WTC11 (cell line): ENCODE measurements at regions not wholly inside any gene's neighbourhood (a gene's known extent, or its start where the extent isn't known, plus 50 kb on each side); places are given as distances from the start of the nearest gene placed in this dataset.

ENCODE experiments used
- ATAC-seq: fragments of 200-7000 bp; cut with Tn5 transposase; 2 replicates; pipeline ENCODE4 v1.10.0; 2021; ENCODE audit warnings: mild to moderate bottlenecking, moderate library complexity
- CTCF ChIA-PET: fragments of 300-600 bp; sonication (Branson Sonifier 250); formaldehyde crosslinking; loops from one replicate; lab custom pipeline; 2021; ENCODE audit warnings: antibody characterized with exemption; lab: Charles Lee
- POLR2A ChIA-PET: fragments of 350-600 bp; sonication (Branson Sonifier 250); formaldehyde crosslinking; loops from one replicate; lab custom pipeline; 2021; ENCODE audit warnings: antibody characterized with exemption; lab: Charles Lee
- DNase-seq: peaks from one replicate; pipeline ENCODE4 v3.0.0; 2021; ENCODE audit warnings: low spot score
- H3K27ac Mint-ChIP-seq: 2 replicates; pipeline ENCODE4 v1.8.0; 2021; ENCODE audit warnings: mixed read lengths
- H3K27me3 Mint-ChIP-seq: 2 replicates; pipeline ENCODE4 v1.8.0; 2021; ENCODE audit warnings: low read depth, mild to moderate bottlenecking, moderate library complexity, mixed read lengths
- H3K36me3 Mint-ChIP-seq: 2 replicates; pipeline ENCODE4 v1.8.0; 2021; ENCODE audit warnings: mixed read lengths
- H3K4me1 Mint-ChIP-seq: 2 replicates; pipeline ENCODE4 v1.8.0; 2022; ENCODE audit warnings: mixed read lengths
- H3K4me3 Mint-ChIP-seq: 2 replicates; pipeline ENCODE4 v1.8.0; 2021; ENCODE audit warnings: mild to moderate bottlenecking, moderate library complexity, mixed read lengths
- H3K9me3 Mint-ChIP-seq: 2 replicates; pipeline ENCODE4 v1.8.0; 2021; ENCODE audit warnings: mixed read lengths
- ESRRA ChIP-seq: sonication (generic); formaldehyde crosslinking; IDR thresholded peaks from 2 replicates; pipeline ENCODE4 v1.8.1; 2022; ENCODE audit warnings: mild to moderate bottlenecking, missing genetic modification reagents, borderline replicate concordance
- ETV6 ChIP-seq: sonication (generic); formaldehyde crosslinking; IDR thresholded peaks from 2 replicates; pipeline ENCODE4 v1.8.1; 2022; ENCODE audit warnings: mild to moderate bottlenecking, missing genetic modification reagents
- FOXJ3 ChIP-seq: sonication (generic); formaldehyde crosslinking; IDR thresholded peaks from 2 replicates; pipeline ENCODE4 v1.9.0; 2021; ENCODE audit warnings: missing genetic modification reagents, mild to moderate bottlenecking, borderline replicate concordance
- GTF2I ChIP-seq: fragments of 250-450 bp; sonication (Bioruptor Pico); conservative IDR thresholded peaks from 2 replicates; pipeline ENCODE4 v1.4.0; 2021; ENCODE audit warnings: mild to moderate bottlenecking
- KAT7 ChIP-seq: sonication (generic); formaldehyde crosslinking; IDR thresholded peaks from 2 replicates; pipeline ENCODE4 v1.8.1; 2023; ENCODE audit warnings: missing genetic modification reagents, mild to moderate bottlenecking, borderline replicate concordance
- MXD4 ChIP-seq: fragments of 250-450 bp; sonication (Bioruptor Pico); IDR thresholded peaks from 2 replicates; pipeline ENCODE4 v1.8.0; 2021; ENCODE audit warnings: mild to moderate bottlenecking, moderate library complexity, borderline replicate concordance
- NFE2L1 ChIP-seq: sonication (generic); formaldehyde crosslinking; IDR thresholded peaks from 2 replicates; pipeline ENCODE4 v1.8.1; 2023; ENCODE audit warnings: missing genetic modification reagents
- SMAD4 ChIP-seq: sonication (generic); formaldehyde crosslinking; IDR thresholded peaks from 2 replicates; pipeline ENCODE4 v1.8.0; 2022; ENCODE audit warnings: mild to moderate bottlenecking, missing genetic modification reagents
- TCF7 ChIP-seq: sonication (generic); formaldehyde crosslinking; IDR thresholded peaks from 2 replicates; pipeline ENCODE4 v1.8.0; 2022; ENCODE audit warnings: mild to moderate bottlenecking, low read depth, missing genetic modification reagents, moderate library complexity
- TP53 ChIP-seq: sonication (generic); formaldehyde crosslinking; IDR thresholded peaks from 2 replicates; pipeline ENCODE4 v1.8.1; 2023; ENCODE audit warnings: mild to moderate bottlenecking, missing genetic modification reagents
- ZNF263 ChIP-seq: sonication (generic); formaldehyde crosslinking; IDR thresholded peaks from 2 replicates; pipeline ENCODE4 v1.8.1; 2022; ENCODE audit warnings: low read depth, mild to moderate bottlenecking, moderate library complexity, missing genetic modification reagents
- ZNF317 ChIP-seq: sonication (generic); formaldehyde crosslinking; IDR thresholded peaks from 2 replicates; pipeline ENCODE4 v1.8.1; 2023; ENCODE audit warnings: low read depth, mild to moderate bottlenecking, moderate library complexity, missing genetic modification reagents, borderline replicate concordance
- ZNF671 ChIP-seq: fragments of 250-450 bp; sonication (Bioruptor Pico); IDR thresholded peaks from 2 replicates; pipeline ENCODE4 v1.8.0; 2021; ENCODE audit warnings: mild to moderate bottlenecking
- TF ChIP-seq, protein P1 (sequence below): fragments of 200-600 bp; IDR thresholded peaks from 2 replicates; pipeline ENCODE4 v1.8.0; 2022; ENCODE audit warnings: antibody characterized with exemption
- TF ChIP-seq, protein P2 (sequence below): sonication (generic); formaldehyde crosslinking; IDR thresholded peaks from 2 replicates; pipeline ENCODE4 v1.8.1; 2023; ENCODE audit warnings: mild to moderate bottlenecking, moderate library complexity, missing genetic modification reagents
- TF ChIP-seq, protein P3 (sequence below): sonication (generic); formaldehyde crosslinking; IDR thresholded peaks from 2 replicates; pipeline ENCODE4 v1.8.0; 2023; ENCODE audit warnings: mild to moderate bottlenecking, missing genetic modification reagents
- TF ChIP-seq, protein P4 (sequence below): sonication (generic); formaldehyde crosslinking; IDR thresholded peaks from 2 replicates; pipeline ENCODE4 v1.8.0; 2022; ENCODE audit warnings: mild to moderate bottlenecking, missing genetic modification reagents
- TF ChIP-seq, protein P5 (sequence below): fragments of 250-450 bp; sonication (Bioruptor Pico); IDR thresholded peaks from 2 replicates; pipeline ENCODE4 v1.9.0; 2021; ENCODE audit warnings: mild to moderate bottlenecking, borderline replicate concordance
- TF ChIP-seq, protein P6 (sequence below): sonication (generic); formaldehyde crosslinking; IDR thresholded peaks from 2 replicates; pipeline ENCODE4 v1.8.0; 2022; ENCODE audit warnings: mild to moderate bottlenecking, missing genetic modification reagents

GRCh38 chr4:189090174-189090814 is 850.4 kb upstream of the FRG1 start:
- H3K4me1 Mint-ChIP-seq: peaks cover 27% of the 10 kb centered on the region
- no peaks in the 10 kb centered on the region; the same call in 1 of the 2 replicates for H3K27me3 Mint-ChIP-seq
- ATAC-seq: peak; percentile 99
- peaks cover 6% of the 10 kb centered on the region; the same call in 1 of the 2 replicates for H3K9me3 Mint-ChIP-seq
- H3K36me3 Mint-ChIP-seq: no peaks in the 10 kb centered on the region; the same call in 1 of the 2 replicates
- ChIA-PET POLR2A (no interaction called here), CTCF (interaction anchor here (0.6 to 2.5 kb wide), 29 partner anchors 9 to 703 kb away, joined by 3 to 12 read pairs (median 4); no protein-coding TSS in a partner anchor)
- DNase-seq: peak; percentile 46
- H3K27ac Mint-ChIP-seq: no peak overlapping the region
- no peak for TF ChIP-seq KAT7 (CRISPR knock-in tag)
- TF ChIP-seq, protein P1, sequence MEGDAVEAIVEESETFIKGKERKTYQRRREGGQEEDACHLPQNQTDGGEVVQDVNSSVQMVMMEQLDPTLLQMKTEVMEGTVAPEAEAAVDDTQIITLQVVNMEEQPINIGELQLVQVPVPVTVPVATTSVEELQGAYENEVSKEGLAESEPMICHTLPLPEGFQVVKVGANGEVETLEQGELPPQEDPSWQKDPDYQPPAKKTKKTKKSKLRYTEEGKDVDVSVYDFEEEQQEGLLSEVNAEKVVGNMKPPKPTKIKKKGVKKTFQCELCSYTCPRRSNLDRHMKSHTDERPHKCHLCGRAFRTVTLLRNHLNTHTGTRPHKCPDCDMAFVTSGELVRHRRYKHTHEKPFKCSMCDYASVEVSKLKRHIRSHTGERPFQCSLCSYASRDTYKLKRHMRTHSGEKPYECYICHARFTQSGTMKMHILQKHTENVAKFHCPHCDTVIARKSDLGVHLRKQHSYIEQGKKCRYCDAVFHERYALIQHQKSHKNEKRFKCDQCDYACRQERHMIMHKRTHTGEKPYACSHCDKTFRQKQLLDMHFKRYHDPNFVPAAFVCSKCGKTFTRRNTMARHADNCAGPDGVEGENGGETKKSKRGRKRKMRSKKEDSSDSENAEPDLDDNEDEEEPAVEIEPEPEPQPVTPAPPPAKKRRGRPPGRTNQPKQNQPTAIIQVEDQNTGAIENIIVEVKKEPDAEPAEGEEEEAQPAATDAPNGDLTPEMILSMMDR: peak; percentile 29; the same call in 1 of the 2 replicates
- H3K4me3 Mint-ChIP-seq: no peak overlapping the region

- CTCF ChIA-PET: interaction anchor here (1.4 kb wide), 1 partner anchor 109 kb away, joined by 3 read pairs; no protein-coding TSS in a partner anchor
- TF ChIP-seq, protein P2, sequence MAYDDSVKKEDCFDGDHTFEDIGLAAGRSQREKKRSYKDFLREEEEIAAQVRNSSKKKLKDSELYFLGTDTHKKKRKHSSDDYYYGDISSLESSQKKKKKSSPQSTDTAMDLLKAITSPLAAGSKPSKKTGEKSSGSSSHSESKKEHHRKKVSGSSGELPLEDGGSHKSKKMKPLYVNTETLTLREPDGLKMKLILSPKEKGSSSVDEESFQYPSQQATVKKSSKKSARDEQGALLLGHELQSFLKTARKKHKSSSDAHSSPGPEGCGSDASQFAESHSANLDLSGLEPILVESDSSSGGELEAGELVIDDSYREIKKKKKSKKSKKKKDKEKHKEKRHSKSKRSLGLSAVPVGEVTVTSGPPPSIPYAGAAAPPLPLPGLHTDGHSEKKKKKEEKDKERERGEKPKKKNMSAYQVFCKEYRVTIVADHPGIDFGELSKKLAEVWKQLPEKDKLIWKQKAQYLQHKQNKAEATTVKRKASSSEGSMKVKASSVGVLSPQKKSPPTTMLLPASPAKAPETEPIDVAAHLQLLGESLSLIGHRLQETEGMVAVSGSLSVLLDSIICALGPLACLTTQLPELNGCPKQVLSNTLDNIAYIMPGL (CRISPR knock-in tag): no peak
- TF ChIP-seq ETV6 (CRISPR knock-in tag) (no peak), GTF2I (CRISPR knock-in tag) (no peak), TP53 (CRISPR knock-in tag) (no peak), SMAD4 (CRISPR knock-in tag) (no peak), MXD4 (no peak), TCF7 (no peak), ESRRA (no peak), ZNF317 (CRISPR knock-in tag) (no peak), FOXJ3 (no peak), NFE2L1 (CRISPR knock-in tag) (no peak), KAT7 (CRISPR knock-in tag) (no peak), ZNF263 (CRISPR knock-in tag) (no peak), ZNF671 (CRISPR knock-in tag) (no peak)
- TF ChIP-seq, protein P3, sequence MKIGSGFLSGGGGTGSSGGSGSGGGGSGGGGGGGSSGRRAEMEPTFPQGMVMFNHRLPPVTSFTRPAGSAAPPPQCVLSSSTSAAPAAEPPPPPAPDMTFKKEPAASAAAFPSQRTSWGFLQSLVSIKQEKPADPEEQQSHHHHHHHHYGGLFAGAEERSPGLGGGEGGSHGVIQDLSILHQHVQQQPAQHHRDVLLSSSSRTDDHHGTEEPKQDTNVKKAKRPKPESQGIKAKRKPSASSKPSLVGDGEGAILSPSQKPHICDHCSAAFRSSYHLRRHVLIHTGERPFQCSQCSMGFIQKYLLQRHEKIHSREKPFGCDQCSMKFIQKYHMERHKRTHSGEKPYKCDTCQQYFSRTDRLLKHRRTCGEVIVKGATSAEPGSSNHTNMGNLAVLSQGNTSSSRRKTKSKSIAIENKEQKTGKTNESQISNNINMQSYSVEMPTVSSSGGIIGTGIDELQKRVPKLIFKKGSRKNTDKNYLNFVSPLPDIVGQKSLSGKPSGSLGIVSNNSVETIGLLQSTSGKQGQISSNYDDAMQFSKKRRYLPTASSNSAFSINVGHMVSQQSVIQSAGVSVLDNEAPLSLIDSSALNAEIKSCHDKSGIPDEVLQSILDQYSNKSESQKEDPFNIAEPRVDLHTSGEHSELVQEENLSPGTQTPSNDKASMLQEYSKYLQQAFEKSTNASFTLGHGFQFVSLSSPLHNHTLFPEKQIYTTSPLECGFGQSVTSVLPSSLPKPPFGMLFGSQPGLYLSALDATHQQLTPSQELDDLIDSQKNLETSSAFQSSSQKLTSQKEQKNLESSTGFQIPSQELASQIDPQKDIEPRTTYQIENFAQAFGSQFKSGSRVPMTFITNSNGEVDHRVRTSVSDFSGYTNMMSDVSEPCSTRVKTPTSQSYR: no peak
- TF ChIP-seq, protein P4, sequence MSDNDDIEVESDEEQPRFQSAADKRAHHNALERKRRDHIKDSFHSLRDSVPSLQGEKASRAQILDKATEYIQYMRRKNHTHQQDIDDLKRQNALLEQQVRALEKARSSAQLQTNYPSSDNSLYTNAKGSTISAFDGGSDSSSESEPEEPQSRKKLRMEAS (CRISPR knock-in tag): no peak
- TF ChIP-seq, protein P5, sequence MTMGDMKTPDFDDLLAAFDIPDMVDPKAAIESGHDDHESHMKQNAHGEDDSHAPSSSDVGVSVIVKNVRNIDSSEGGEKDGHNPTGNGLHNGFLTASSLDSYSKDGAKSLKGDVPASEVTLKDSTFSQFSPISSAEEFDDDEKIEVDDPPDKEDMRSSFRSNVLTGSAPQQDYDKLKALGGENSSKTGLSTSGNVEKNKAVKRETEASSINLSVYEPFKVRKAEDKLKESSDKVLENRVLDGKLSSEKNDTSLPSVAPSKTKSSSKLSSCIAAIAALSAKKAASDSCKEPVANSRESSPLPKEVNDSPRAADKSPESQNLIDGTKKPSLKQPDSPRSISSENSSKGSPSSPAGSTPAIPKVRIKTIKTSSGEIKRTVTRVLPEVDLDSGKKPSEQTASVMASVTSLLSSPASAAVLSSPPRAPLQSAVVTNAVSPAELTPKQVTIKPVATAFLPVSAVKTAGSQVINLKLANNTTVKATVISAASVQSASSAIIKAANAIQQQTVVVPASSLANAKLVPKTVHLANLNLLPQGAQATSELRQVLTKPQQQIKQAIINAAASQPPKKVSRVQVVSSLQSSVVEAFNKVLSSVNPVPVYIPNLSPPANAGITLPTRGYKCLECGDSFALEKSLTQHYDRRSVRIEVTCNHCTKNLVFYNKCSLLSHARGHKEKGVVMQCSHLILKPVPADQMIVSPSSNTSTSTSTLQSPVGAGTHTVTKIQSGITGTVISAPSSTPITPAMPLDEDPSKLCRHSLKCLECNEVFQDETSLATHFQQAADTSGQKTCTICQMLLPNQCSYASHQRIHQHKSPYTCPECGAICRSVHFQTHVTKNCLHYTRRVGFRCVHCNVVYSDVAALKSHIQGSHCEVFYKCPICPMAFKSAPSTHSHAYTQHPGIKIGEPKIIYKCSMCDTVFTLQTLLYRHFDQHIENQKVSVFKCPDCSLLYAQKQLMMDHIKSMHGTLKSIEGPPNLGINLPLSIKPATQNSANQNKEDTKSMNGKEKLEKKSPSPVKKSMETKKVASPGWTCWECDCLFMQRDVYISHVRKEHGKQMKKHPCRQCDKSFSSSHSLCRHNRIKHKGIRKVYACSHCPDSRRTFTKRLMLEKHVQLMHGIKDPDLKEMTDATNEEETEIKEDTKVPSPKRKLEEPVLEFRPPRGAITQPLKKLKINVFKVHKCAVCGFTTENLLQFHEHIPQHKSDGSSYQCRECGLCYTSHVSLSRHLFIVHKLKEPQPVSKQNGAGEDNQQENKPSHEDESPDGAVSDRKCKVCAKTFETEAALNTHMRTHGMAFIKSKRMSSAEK (CRISPR knock-in tag): no peak
- TF ChIP-seq, protein P6, sequence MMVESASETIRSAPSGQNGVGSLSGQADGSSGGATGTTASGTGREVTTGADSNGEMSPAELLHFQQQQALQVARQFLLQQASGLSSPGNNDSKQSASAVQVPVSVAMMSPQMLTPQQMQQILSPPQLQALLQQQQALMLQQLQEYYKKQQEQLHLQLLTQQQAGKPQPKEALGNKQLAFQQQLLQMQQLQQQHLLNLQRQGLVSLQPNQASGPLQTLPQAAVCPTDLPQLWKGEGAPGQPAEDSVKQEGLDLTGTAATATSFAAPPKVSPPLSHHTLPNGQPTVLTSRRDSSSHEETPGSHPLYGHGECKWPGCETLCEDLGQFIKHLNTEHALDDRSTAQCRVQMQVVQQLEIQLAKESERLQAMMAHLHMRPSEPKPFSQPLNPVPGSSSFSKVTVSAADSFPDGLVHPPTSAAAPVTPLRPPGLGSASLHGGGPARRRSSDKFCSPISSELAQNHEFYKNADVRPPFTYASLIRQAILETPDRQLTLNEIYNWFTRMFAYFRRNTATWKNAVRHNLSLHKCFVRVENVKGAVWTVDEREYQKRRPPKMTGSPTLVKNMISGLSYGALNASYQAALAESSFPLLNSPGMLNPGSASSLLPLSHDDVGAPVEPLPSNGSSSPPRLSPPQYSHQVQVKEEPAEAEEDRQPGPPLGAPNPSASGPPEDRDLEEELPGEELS (CRISPR knock-in tag): no peak
- TF ChIP-seq, all 79 proteins: peak for 0
- peak; percentile 16; the same call in 1 of the 2 replicates for ATAC-seq
- DNase-seq: no peak
- POLR2A ChIA-PET: no interaction called here
- Mint-ChIP-seq H3K27me3 (no peaks in the 10 kb centered on the region; the same call in 1 of the 2 replicates), H3K9me3 (peaks cover 16% of the 10 kb centered on the region), H3K4me1 (peaks cover 19% of the 10 kb centered on the region), H3K36me3 (peaks cover 5% of the 10 kb centered on the region; the same call in 1 of the 2 replicates), H3K4me3 (no peak overlapping the region), H3K27ac (no peak overlapping the region)
Observed at GRCh38 chr4:189092581-189092980, 848.1 kb upstream of the FRG1 start.
